GM20000 (cell line): ENCODE measurements at regions not wholly inside any gene's neighbourhood (a gene's known extent, or its start where the extent isn't known, plus 50 kb on each side); places are given as distances from the start of the nearest gene placed in this dataset.
"Not testable (repeated sequence)": the region's sequence is repeated elsewhere in the genome, so short reads cannot be mapped to it uniquely, and the experiment has no call there.

Experiments
- DNase-seq: peaks from one replicate; pipeline ENCODE4 v3.0.0; 2012; ENCODE audit warnings: low spot score
- CTCF ChIP-seq: IDR thresholded peaks from 2 replicates; pipeline ENCODE4 v1.5.1; 2012; ENCODE audit warnings: mild to moderate bottlenecking, control low read depth; ENCODE audit errors: extremely low read depth, missing control alignments

- DNase-seq = no peak
- TF ChIP-seq CTCF = no peak
Measured at GRCh38 chr11:79609511-79609910, 168.7 kb upstream of the TENM4 start.

DNA sequence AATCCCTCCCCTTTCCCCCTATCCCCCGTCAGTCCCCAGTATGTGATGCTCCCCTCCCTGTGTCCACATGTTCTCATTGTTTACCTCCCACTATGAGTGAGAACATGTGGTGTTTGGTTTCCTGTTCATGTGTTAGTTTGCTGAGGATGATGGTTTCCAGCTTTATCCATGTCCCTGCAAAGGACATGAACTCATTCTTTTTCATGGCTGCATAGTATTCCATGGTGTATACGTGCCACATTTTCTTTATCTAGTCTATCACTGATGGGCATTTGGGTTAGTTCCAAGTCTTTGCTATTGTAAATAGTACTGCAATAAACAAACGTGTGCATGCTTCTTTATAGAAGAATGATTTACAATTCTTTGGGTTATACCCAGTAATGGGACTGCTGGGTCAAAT is 165.6 kb upstream of the TENM4 start:
- not testable (repeated sequence) for DNase-seq

GRCh38 chr11:79600711-79601110 is 159.9 kb upstream of the TENM4 start:
- no peak for DNase-seq
- no peak for TF ChIP-seq CTCF

- no peak for TF ChIP-seq CTCF
- no peak for DNase-seq
Measured at GRCh38 chr11:79594834-79595233, 154.0 kb upstream of the TENM4 start.

DNA sequence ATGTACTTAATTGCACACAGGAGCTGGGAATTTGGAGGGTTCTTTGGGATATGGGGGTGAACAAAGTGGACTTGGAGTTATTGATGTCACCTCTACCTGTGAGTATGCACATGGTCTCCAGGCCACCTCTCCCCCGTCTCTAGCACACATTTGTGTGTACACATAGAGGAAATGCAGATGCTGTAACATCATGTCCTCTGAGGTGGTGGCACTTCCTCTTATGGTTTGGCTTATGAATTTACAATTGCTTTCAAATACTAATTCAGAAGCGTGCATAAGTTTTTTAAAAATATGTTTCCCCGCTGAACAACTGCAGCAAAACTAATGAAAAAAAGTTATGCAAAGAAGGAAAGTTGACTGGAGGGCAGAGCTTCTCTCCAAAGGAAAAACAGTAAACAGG is 152.0 kb upstream of the TENM4 start:
- no peak for TF ChIP-seq CTCF
- DNase-seq = no peak

DNA sequence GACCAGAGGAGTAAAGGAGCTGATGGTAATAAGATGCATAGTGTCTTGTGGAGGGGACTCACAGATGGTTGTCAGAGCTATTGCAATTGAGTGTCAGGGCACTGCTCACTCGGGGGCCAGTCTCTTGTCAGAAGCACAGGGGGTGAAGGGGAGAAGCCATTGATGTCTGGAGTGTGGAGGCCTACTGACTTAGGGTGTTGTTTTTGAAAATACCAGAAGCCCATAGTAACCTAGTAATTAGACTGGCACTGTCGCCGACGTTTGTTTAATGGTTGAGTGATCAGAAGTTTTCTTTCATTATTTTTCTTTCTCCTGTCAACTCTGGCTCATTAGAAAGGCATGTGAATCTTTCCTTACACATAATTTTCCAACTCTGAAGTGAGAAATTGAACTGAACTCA is 151.6 kb upstream of the TENM4 start:
- no peak for TF ChIP-seq CTCF
- no peak for DNase-seq

DNA sequence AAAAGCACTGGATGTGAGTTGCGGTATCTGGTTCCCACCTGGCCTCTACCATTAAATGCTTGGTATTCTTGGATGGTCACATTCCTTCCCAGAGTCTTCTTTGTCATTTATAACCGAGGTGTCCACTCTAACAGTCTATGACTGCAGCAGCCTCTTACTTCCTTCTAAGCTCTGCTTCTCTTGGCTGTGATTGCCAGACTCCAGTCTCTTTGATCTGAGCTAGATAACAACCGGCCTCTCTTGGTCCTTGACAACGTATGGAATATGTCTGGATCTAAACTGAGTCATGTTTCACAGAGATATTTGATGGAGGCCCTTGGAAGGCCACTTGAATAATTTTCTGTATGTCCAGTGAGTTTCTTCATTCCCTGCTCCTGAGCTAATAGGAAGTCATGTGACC is 141.6 kb upstream of the TENM4 start:
- TF ChIP-seq CTCF = no peak
- no peak for DNase-seq

DNA sequence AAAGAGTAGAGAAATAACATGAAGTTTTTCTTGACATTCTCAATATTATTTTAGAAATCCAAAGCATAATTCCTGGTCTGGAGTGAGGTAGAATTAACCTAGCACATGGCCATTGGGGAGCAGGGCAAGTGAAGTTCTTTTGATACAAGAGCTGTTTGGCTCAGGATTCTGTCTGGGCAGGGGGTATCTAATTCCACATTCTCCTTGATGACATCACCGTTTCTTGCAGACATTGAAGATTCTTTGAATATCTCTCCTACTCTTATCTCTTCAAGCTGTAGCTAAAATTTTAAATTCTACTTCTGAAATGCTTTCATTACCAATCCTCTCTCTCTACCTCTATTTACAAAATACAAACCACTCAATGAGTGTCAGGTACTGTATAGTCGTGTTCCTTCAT is 138.2 kb upstream of the TENM4 start:
- DNase-seq = no peak
- TF ChIP-seq CTCF = no peak
